ENCODE measurements at regions not wholly inside any gene's neighbourhood (a gene's known extent, or its start where the extent isn't known, plus 50 kb on each side); places are given as distances from the start of the nearest gene placed in this dataset.

DNA sequence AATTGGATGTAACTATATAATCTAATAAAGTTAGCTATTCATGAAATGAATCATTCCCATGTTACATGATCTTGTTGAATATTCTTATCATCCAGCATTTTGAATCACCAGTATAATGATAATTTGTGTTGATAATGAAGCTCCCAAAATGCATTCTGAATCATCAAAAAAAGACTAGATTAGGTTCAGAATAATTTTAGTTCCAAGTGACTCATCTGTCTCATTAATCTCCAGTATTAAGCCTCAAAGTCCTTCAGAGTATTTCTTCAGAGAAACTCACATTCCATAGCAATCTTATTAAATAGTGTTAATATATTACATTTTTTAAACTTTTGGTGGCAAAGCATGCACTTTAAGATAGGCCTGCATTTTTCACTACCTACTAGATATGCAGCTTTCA lies 207.5 kb downstream of the SLITRK5 start:
- no peaks in the 10 kb centered on the region for H3K27me3 ChIP-seq (ENCODE audit: insufficient read depth, poor library complexity, severe bottlenecking)
- TF ChIP-seq, protein P1, sequence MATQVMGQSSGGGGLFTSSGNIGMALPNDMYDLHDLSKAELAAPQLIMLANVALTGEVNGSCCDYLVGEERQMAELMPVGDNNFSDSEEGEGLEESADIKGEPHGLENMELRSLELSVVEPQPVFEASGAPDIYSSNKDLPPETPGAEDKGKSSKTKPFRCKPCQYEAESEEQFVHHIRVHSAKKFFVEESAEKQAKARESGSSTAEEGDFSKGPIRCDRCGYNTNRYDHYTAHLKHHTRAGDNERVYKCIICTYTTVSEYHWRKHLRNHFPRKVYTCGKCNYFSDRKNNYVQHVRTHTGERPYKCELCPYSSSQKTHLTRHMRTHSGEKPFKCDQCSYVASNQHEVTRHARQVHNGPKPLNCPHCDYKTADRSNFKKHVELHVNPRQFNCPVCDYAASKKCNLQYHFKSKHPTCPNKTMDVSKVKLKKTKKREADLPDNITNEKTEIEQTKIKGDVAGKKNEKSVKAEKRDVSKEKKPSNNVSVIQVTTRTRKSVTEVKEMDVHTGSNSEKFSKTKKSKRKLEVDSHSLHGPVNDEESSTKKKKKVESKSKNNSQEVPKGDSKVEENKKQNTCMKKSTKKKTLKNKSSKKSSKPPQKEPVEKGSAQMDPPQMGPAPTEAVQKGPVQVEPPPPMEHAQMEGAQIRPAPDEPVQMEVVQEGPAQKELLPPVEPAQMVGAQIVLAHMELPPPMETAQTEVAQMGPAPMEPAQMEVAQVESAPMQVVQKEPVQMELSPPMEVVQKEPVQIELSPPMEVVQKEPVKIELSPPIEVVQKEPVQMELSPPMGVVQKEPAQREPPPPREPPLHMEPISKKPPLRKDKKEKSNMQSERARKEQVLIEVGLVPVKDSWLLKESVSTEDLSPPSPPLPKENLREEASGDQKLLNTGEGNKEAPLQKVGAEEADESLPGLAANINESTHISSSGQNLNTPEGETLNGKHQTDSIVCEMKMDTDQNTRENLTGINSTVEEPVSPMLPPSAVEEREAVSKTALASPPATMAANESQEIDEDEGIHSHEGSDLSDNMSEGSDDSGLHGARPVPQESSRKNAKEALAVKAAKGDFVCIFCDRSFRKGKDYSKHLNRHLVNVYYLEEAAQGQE (IDR thresholded peaks at IDR 0.05; ENCODE audit: insufficient replicate concordance, low read depth) = no peak
- TF ChIP-seq, protein P2, sequence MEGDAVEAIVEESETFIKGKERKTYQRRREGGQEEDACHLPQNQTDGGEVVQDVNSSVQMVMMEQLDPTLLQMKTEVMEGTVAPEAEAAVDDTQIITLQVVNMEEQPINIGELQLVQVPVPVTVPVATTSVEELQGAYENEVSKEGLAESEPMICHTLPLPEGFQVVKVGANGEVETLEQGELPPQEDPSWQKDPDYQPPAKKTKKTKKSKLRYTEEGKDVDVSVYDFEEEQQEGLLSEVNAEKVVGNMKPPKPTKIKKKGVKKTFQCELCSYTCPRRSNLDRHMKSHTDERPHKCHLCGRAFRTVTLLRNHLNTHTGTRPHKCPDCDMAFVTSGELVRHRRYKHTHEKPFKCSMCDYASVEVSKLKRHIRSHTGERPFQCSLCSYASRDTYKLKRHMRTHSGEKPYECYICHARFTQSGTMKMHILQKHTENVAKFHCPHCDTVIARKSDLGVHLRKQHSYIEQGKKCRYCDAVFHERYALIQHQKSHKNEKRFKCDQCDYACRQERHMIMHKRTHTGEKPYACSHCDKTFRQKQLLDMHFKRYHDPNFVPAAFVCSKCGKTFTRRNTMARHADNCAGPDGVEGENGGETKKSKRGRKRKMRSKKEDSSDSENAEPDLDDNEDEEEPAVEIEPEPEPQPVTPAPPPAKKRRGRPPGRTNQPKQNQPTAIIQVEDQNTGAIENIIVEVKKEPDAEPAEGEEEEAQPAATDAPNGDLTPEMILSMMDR (IDR thresholded peaks at IDR 0.05; ENCODE audit: insufficient read depth, low read length) = no peak
- TF ChIP-seq POLR2AphosphoS5 (IDR thresholded peaks at IDR 0.05; ENCODE audit: low read depth) (no peak), GABPA (IDR thresholded peaks at IDR 0.05; ENCODE audit: low read depth) (no peak), SPI1 (IDR thresholded peaks at IDR 0.05; ENCODE audit: borderline replicate concordance, low read depth) (no peak)
- no peak overlapping the region for H3K27ac ChIP-seq (replicated peaks)
- no peak overlapping the region for H3K4me3 ChIP-seq (replicated peaks; ENCODE audit: insufficient read depth, low read length)
- DNase-seq (ENCODE audit: low read depth in 1 of 2, low spot score in 1 of 2) = no peak

DNA sequence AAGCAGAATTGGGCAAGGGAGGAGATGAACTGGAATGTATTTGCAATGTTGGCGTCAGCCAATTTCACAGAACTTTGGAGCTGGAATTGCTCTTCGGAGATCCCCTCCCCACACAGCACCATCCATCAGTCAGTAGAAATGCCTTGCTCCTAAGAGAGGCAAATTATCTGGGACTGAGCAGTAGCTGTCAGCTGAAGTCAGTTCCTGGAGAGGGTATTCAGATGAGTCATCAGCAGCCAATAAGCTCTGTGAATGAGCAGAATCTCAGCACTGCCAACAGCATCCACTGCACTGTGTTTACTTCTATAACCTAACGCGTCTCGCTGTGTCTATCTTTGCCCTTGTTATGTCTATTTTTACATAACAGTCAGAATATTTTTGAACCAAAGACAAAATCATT lies 213.7 kb downstream of the SLITRK5 start:
- DNase-seq (ENCODE audit: low read depth in 1 of 2, low spot score in 1 of 2) = no peak
- TF ChIP-seq POLR2AphosphoS5 (IDR thresholded peaks at IDR 0.05; ENCODE audit: low read depth) (no peak), SPI1 (IDR thresholded peaks at IDR 0.05; ENCODE audit: borderline replicate concordance, low read depth) (no peak), GABPA (IDR thresholded peaks at IDR 0.05; ENCODE audit: low read depth) (no peak)
- TF ChIP-seq, protein P1 (IDR thresholded peaks at IDR 0.05; ENCODE audit: insufficient replicate concordance, low read depth) = no peak
- TF ChIP-seq, protein P2 (IDR thresholded peaks at IDR 0.05; ENCODE audit: insufficient read depth, low read length) = no peak
- H3K4me3 ChIP-seq (replicated peaks; ENCODE audit: insufficient read depth, low read length) = no peak overlapping the region
- H3K27ac ChIP-seq (replicated peaks) = no peak overlapping the region
- H3K27me3 ChIP-seq (ENCODE audit: insufficient read depth, poor library complexity, severe bottlenecking) = no peaks in the 10 kb centered on the region

DNA sequence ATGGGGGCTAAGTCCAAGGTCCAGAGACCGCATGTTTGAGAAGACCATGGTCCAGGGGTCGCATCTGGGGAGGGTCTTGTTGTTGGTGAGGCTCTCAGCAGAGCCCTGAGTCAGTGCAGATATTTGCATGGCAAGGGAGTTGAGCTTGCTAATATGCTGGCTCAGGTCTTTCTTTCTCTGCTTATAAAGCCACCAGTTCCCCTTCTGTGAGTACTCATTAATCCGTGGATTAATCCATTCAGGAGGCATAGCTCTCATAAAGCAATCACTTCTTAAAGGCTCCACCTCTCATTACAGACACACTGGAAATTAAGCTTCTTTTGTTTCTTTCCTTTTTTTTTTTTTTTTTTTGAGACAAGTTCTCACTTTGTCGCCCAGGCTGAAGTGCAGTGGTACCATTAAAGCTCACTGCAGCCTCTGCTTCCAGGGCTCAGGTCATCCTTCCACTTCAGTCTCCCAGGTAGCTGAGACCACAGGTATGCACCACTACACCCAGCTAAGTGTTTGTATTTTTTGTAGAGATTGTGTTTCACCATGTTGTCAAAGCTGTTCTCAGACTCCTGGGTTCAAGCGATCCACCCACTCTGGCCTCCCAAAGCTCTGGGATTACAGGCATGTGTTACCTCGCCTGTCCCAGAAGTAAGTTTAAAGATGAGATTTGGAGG lies 216.4 kb downstream of the SLITRK5 start:
- H3K27me3 ChIP-seq (ENCODE audit: insufficient read depth, poor library complexity, severe bottlenecking) = no peaks in the 10 kb centered on the region
- no peak for DNase-seq (ENCODE audit: low read depth in 1 of 2, low spot score in 1 of 2)
- TF ChIP-seq, protein P1 (IDR thresholded peaks at IDR 0.05; ENCODE audit: insufficient replicate concordance, low read depth) = no peak
- no peak overlapping the region for H3K27ac ChIP-seq (replicated peaks)
- no peak overlapping the region for H3K4me3 ChIP-seq (replicated peaks; ENCODE audit: insufficient read depth, low read length)
